Hepatocyte (in vitro differentiated cells): ENCODE measurements at regions not wholly inside any gene's neighbourhood (a gene's known extent, or its start where the extent isn't known, plus 50 kb on each side); places are given as distances from the start of the nearest gene placed in this dataset.

Experiments
- DNase-seq: peaks from one replicate; pipeline ENCODE4 v3.0.0-alpha.2; 2016; ENCODE audit warnings: low spot score
- H2AFZ ChIP-seq: fragments of 200-600 bp; sonication (generic); 2 replicates; pipeline ENCODE4 v1.6.0; 2016; ENCODE audit warnings: antibody characterized with exemption, mild to moderate bottlenecking
- H3K27ac ChIP-seq: fragments of 200-600 bp; sonication (generic); 2 replicates; pipeline ENCODE4 v1.5.1; 2016; ENCODE audit warnings: mild to moderate bottlenecking
- H3K27me3 ChIP-seq: fragments of 200-600 bp; sonication (generic); 2 replicates; pipeline ENCODE4 v1.6.1; 2016
- H3K36me3 ChIP-seq: fragments of 200-600 bp; sonication (generic); replicated peaks from 2 replicates; pipeline ENCODE4 v1.5.1; 2016; ENCODE audit warnings: low read depth; ENCODE audit not compliant: insufficient read depth
- H3K4me1 ChIP-seq: fragments of 200-600 bp; sonication (generic); 2 replicates; pipeline ENCODE4 v1.5.1; 2016; ENCODE audit warnings: mild to moderate bottlenecking, moderate library complexity; ENCODE audit not compliant: insufficient read depth
- H3K4me2 ChIP-seq: fragments of 200-600 bp; sonication (generic); 2 replicates; pipeline ENCODE4 v1.6.0; 2016
- H3K4me3 ChIP-seq: fragments of 200-600 bp; sonication (generic); 2 replicates; pipeline ENCODE4 v1.5.1; 2016; ENCODE audit warnings: mild to moderate bottlenecking
- H3K79me2 ChIP-seq: fragments of 200-600 bp; sonication (generic); 2 replicates; pipeline ENCODE4 v1.6.0; 2017; ENCODE audit warnings: mild to moderate bottlenecking
- H3K9me2 ChIP-seq: fragments of 200-600 bp; sonication (generic); replicated peaks from 2 replicates; pipeline ENCODE4 v1.6.0; 2017; ENCODE audit warnings: mild to moderate bottlenecking; ENCODE audit not compliant: insufficient read depth
- H3K9me3 ChIP-seq: fragments of 200-600 bp; sonication (generic); 2 replicates; pipeline ENCODE4 v1.5.1; 2016; ENCODE audit warnings: low read depth, mild to moderate bottlenecking
- H4K20me1 ChIP-seq: fragments of 200-600 bp; sonication (generic); 2 replicates; pipeline ENCODE4 v1.6.0; 2016; ENCODE audit warnings: mild to moderate bottlenecking; ENCODE audit not compliant: insufficient read depth, poor library complexity, severe bottlenecking
- EZH2 ChIP-seq: fragments of 200-600 bp; sonication (generic); IDR thresholded peaks from 2 replicates; pipeline ENCODE4 v1.6.1; 2016; ENCODE audit warnings: antibody characterized with exemption, mild to moderate bottlenecking, borderline replicate concordance
- EZH2phosphoT487 ChIP-seq: fragments of 200-600 bp; sonication (generic); IDR thresholded peaks from one replicate; pipeline ENCODE4 v1.6.1; 2018; ENCODE audit warnings: antibody characterized with exemption, mild to moderate bottlenecking, low read depth, moderate library complexity; ENCODE audit not compliant: unreplicated experiment, severe bottlenecking
- WGBS: methylation state at CpG from one replicate; pipeline ENCODE4 v1.1.6; 2016; ENCODE audit warnings: low lambda C conversion rate; ENCODE audit errors: missing lambda C conversion rate; 5-methylcytosine and 5-hydroxymethylcytosine counted together
- TF ChIP-seq, protein P1 (sequence below): fragments of 200-600 bp; sonication (generic); IDR thresholded peaks from 2 replicates; pipeline ENCODE4 v1.5.1; 2016; ENCODE audit warnings: antibody characterized with exemption, mild to moderate bottlenecking; ENCODE audit not compliant: poor library complexity

GRCh38 chr1:201749059-201749690, 79.8 kb upstream of the IPO9 start:
- H3K4me2 ChIP-seq = no peak overlapping the region
- no peaks in the 10 kb centered on the region for H3K9me2 ChIP-seq
- TF ChIP-seq, protein P1, sequence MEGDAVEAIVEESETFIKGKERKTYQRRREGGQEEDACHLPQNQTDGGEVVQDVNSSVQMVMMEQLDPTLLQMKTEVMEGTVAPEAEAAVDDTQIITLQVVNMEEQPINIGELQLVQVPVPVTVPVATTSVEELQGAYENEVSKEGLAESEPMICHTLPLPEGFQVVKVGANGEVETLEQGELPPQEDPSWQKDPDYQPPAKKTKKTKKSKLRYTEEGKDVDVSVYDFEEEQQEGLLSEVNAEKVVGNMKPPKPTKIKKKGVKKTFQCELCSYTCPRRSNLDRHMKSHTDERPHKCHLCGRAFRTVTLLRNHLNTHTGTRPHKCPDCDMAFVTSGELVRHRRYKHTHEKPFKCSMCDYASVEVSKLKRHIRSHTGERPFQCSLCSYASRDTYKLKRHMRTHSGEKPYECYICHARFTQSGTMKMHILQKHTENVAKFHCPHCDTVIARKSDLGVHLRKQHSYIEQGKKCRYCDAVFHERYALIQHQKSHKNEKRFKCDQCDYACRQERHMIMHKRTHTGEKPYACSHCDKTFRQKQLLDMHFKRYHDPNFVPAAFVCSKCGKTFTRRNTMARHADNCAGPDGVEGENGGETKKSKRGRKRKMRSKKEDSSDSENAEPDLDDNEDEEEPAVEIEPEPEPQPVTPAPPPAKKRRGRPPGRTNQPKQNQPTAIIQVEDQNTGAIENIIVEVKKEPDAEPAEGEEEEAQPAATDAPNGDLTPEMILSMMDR = no peak
- TF ChIP-seq EZH2 (no peak), EZH2phosphoT487 (no peak)
- no peaks in the 10 kb centered on the region for H3K9me3 ChIP-seq
- H4K20me1 ChIP-seq = no peaks in the 10 kb centered on the region
- H3K79me2 ChIP-seq = peaks cover 71% of the 10 kb centered on the region
- WGBS = 89% methylated on average over 6 of the region's 6 CpGs
- no peak for DNase-seq
- H2AFZ ChIP-seq = no peak overlapping the region
- H3K4me3 ChIP-seq = no peak overlapping the region
- no peaks in the 10 kb centered on the region for H3K27me3 ChIP-seq
- H3K27ac ChIP-seq = no peak overlapping the region
- H3K36me3 ChIP-seq = no peaks in the 10 kb centered on the region
- H3K4me1 ChIP-seq = peaks cover 31% of the 10 kb centered on the region

DNA sequence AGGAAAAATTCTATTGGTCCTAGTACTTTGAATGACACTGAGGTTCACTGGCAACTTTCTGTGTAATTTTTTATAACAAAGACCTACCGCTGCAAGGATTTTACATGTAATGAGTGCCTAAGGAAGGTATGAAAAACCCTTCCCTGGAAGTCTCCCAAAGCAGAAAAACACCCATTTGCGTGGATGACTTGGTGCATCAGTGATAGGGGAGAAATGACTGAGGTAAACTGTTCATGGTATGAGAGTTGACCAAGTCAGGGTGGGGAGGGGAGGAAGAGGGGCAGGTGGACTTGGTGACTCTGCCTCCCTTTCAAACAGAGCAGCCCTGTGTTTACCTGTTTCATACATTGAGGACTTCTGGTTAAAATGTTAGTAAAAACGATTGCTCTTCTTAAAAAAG, 78.8 kb upstream of the IPO9 start:
- H3K4me1 ChIP-seq = peaks cover 31% of the 10 kb centered on the region
- no peaks in the 10 kb centered on the region for H3K27me3 ChIP-seq
- H3K9me2 ChIP-seq = no peaks in the 10 kb centered on the region
- no peak for TF ChIP-seq EZH2phosphoT487
- TF ChIP-seq, protein P1 = no peak
- no peak for TF ChIP-seq EZH2
- no peak overlapping the region for H3K27ac ChIP-seq
- H3K36me3 ChIP-seq = no peaks in the 10 kb centered on the region
- DNase-seq = no peak
- H3K79me2 ChIP-seq = peaks cover 73% of the 10 kb centered on the region
- H3K9me3 ChIP-seq = no peaks in the 10 kb centered on the region
- H2AFZ ChIP-seq = no peak overlapping the region
- H3K4me2 ChIP-seq = no peak overlapping the region
- H3K4me3 ChIP-seq = no peak overlapping the region
- no peaks in the 10 kb centered on the region for H4K20me1 ChIP-seq
- 50% methylated on average over 3 of the region's 3 CpGs for WGBS

GRCh38 chr1:201750934-201751333, 78.0 kb upstream of the IPO9 start:
- Histone ChIP-seq H3K36me3 (no peaks in the 10 kb centered on the region), H3K4me2 (peak overlapping the region; percentile 34), H4K20me1 (no peaks in the 10 kb centered on the region), H3K4me1 (peaks cover 31% of the 10 kb centered on the region), H3K9me3 (no peaks in the 10 kb centered on the region), H3K79me2 (peaks cover 68% of the 10 kb centered on the region), H3K9me2 (no peaks in the 10 kb centered on the region), H3K27me3 (no peaks in the 10 kb centered on the region), H2AFZ (no peak overlapping the region), H3K27ac (peak overlapping the region; percentile 48), H3K4me3 (no peak overlapping the region)
- DNase-seq = no peak
- 67% methylated on average over 1 of the region's 1 CpG for WGBS
- no peak for TF ChIP-seq EZH2
- TF ChIP-seq, protein P1 = no peak
- no peak for TF ChIP-seq EZH2phosphoT487
